GM12878 (cell line): ENCODE measurements at regions not wholly inside any gene's neighbourhood (a gene's known extent, or its start where the extent isn't known, plus 50 kb on each side); places are given as distances from the start of the nearest gene placed in this dataset.

Experiments
- ATAC-seq: fragments of 200-7000 bp; cut with Tn5 transposase; 3 replicates; pipeline ENCODE4 v1.9.1; 2020; ENCODE audit warnings: mild to moderate bottlenecking, moderate library complexity
- BruUV-seq: library from RNA; stranded (reverse); fragments of 400-500 nt; replicated peaks from 2 replicates; lab custom pipeline; 2021; lab: Mats Ljungman, UMichigan
- CTCF ChIA-PET: fragments of 300-600 bp; sonication (Branson Sonifier 250); formaldehyde crosslinking; extraction: SDS; loops from one replicate; lab custom pipeline; 2021; ENCODE audit warnings: inconsistent platforms; lab: Yijun Ruan, JAX
- POLR2A ChIA-PET: fragments of 350-600 bp; formaldehyde crosslinking; extraction: SDS; loops from one replicate; lab custom pipeline; 2021; ENCODE audit warnings: inconsistent platforms; lab: Charles Lee
- RAD21 ChIA-PET: fragments of 300-600 bp; sonication (Branson Sonifier 250); formaldehyde crosslinking; loops from one replicate; lab custom pipeline; 2023; ENCODE audit warnings: antibody characterized with exemption; ENCODE audit not compliant: unreplicated experiment; lab: Charles Lee
- SMC1A ChIA-PET: fragments of 300-600 bp; sonication (Branson Sonifier 250); formaldehyde crosslinking; loops from one replicate; lab custom pipeline; 2023; ENCODE audit not compliant: unreplicated experiment, uncharacterized antibody; lab: Charles Lee
- DNase-seq: peaks from one replicate; pipeline ENCODE4 v3.0.0-alpha.2; 2011; ENCODE audit warnings: low read depth, low spot score
- FAIRE-seq: peaks from 3 replicates; lab custom pipeline; 2011; peaks lifted over from hg19 to GRCh38; lab: Jason Lieb, UNC
- H2AFZ ChIP-seq: 2 replicates; pipeline ENCODE4 v1.6.0; 2011; ENCODE audit warnings: low read depth, low read length, control low read depth; ENCODE audit not compliant: control insufficient read depth
- H3K27ac ChIP-seq: 2 replicates; pipeline ENCODE4 v1.5.1; 2011; ENCODE audit warnings: control low read depth; ENCODE audit not compliant: control insufficient read depth, insufficient read depth
- H3K27me3 ChIP-seq, 2 experiments: replicated peaks in 1 of 2; 2 replicates each; pipeline versions ENCODE4 v1.6.0 to v1.6.1; 2011; ENCODE audit warnings: low read length in 1 of 2; ENCODE audit not compliant: control insufficient read depth in 2 of 2, insufficient read depth in 2 of 2
- H3K36me3 ChIP-seq, 2 experiments: 2 replicates each; pipeline ENCODE4 v1.5.1; 2011; ENCODE audit warnings: low read length in 1 of 2; ENCODE audit not compliant: control insufficient read depth in 2 of 2, insufficient read depth in 2 of 2
- H3K4me1 ChIP-seq: 2 replicates; pipeline ENCODE4 v1.6.1; 2011; ENCODE audit warnings: mild to moderate bottlenecking, low read length, moderate library complexity, mixed read lengths; ENCODE audit not compliant: control insufficient read depth, insufficient read depth
- H3K4me2 ChIP-seq: 2 replicates; pipeline ENCODE4 v1.6.0; 2011; ENCODE audit warnings: control low read depth; ENCODE audit not compliant: control insufficient read depth, insufficient read depth
- H3K4me3 ChIP-seq: fragments of 200-600 bp; sonication (generic); 2 replicates; pipeline ENCODE4 v1.5.1; 2016
- H3K79me2 ChIP-seq: 2 replicates; pipeline ENCODE4 v1.6.0; 2011; ENCODE audit warnings: low read length; ENCODE audit not compliant: control insufficient read depth, insufficient read depth
- H3K9ac ChIP-seq: 2 replicates; pipeline ENCODE4 v1.8.0; 2011; ENCODE audit warnings: low read length, control low read depth, mixed read lengths; ENCODE audit not compliant: control insufficient read depth, insufficient read depth
- H3K9me3 ChIP-seq: replicated peaks from 3 replicates; pipeline ENCODE4 v1.5.1; 2011; ENCODE audit warnings: mild to moderate bottlenecking, low read length; ENCODE audit not compliant: control insufficient read depth, insufficient read depth
- H4K20me1 ChIP-seq: 2 replicates; pipeline ENCODE4 v1.6.0; 2011; ENCODE audit not compliant: control insufficient read depth, insufficient read depth
- CHD2 ChIP-seq: IDR thresholded peaks from 2 replicates; pipeline ENCODE4 v1.6.1; 2011; ENCODE audit warnings: low read depth, low read length, improper control_type of control experiment, borderline replicate concordance
- EP300 ChIP-seq, 2 experiments: fragments of 150-350 bp in 1 of 2; IDR thresholded peaks; 2 replicates each; pipeline ENCODE4 v1.6.1; 2011 to 2012; ENCODE audit warnings: low read depth in 2 of 2, low read length in 2 of 2, borderline replicate concordance in 1 of 2, improper control_type of control experiment in 1 of 2, inconsistent platforms in 1 of 2; ENCODE audit not compliant: control insufficient read depth in 1 of 2
- FOXM1 ChIP-seq: IDR thresholded peaks from 2 replicates; pipeline ENCODE4 v1.6.1; 2012; ENCODE audit warnings: low read depth, mild to moderate bottlenecking, inconsistent platforms, low read length, moderate library complexity
- POLR2AphosphoS2 ChIP-seq: IDR thresholded peaks from 2 replicates; pipeline ENCODE4 v1.6.1; 2011; ENCODE audit warnings: low read depth, mild to moderate bottlenecking, low read length, improper control_type of control experiment, moderate library complexity
- POLR2AphosphoS5 ChIP-seq: IDR thresholded peaks from 2 replicates; pipeline ENCODE4 v1.6.1; 2011; ENCODE audit warnings: mild to moderate bottlenecking, low read length, inconsistent platforms
- POU2F2 ChIP-seq: IDR thresholded peaks from 3 replicates; pipeline ENCODE4 v1.6.1; 2011; ENCODE audit warnings: low read depth, mild to moderate bottlenecking, low read length, borderline replicate concordance
- TCF7 ChIP-seq: IDR thresholded peaks from 2 replicates; pipeline ENCODE4 v1.6.1; 2014; ENCODE audit warnings: antibody characterized with exemption, borderline replicate concordance
- ZBTB11 ChIP-seq: fragments of 450-650 bp; formaldehyde crosslinking; IDR thresholded peaks from 2 replicates; pipeline ENCODE4 v1.5.0; 2022; ENCODE audit warnings: mild to moderate bottlenecking, missing genetic modification characterization
- ZBTB33 ChIP-seq: fragments of 450-650 bp; IDR thresholded peaks from 2 replicates; pipeline ENCODE4 v1.6.1; 2017; ENCODE audit warnings: mild to moderate bottlenecking
- WGBS: methylation state at CpG from one replicate; pipeline ENCODE4 v1.1.6; 2016; ENCODE audit warnings: low lambda C conversion rate; ENCODE audit not compliant: insufficient replicate concordance, insufficient coverage; ENCODE audit errors: missing lambda C conversion rate; 5-methylcytosine and 5-hydroxymethylcytosine counted together
- in situ Hi-C: fragments of 300-500 bp; cut with MboI; formaldehyde crosslinking; loops from 9 replicates; pipeline ENCODE4 v1.14.3; 2018; ENCODE audit warnings: mixed read lengths
- intact Hi-C: fragments of 100-400 bp; cut with micrococcal nuclease; formaldehyde crosslinking; loops from one replicate; pipeline ENCODE4 v1.14.2; 2022; ENCODE audit not compliant: unreplicated experiment

GRCh38 chr6:74113901-74114300, 417.9 kb downstream of the CD109 start:
- RAD21 ChIA-PET: no interaction called here
- H3K79me2 ChIP-seq: no peaks in the 10 kb centered on the region

More at GRCh38 chr6:74113901-74114300, 417.9 kb downstream of the CD109 start:
- no peak for TF ChIP-seq ZBTB11
- TF ChIP-seq TCF7: no peak
- no peak for TF ChIP-seq POLR2AphosphoS5
- no peak for TF ChIP-seq EP300 (IDR thresholded peaks at IDR 0.05; ENCODE audit: borderline replicate concordance in 1 of 2, control insufficient read depth in 1 of 2, low read depth in 2 of 2, low read length in 2 of 2)
- TF ChIP-seq ZBTB33: no peak
- no peak for TF ChIP-seq POU2F2
- TF ChIP-seq CHD2: no peak
- no peak for TF ChIP-seq FOXM1
- TF ChIP-seq POLR2AphosphoS2: no peak
- Histone ChIP-seq H3K27ac (no peak overlapping the region), H3K9ac (no peak overlapping the region), H2AFZ (no peak overlapping the region), H3K27me3 (no peaks in the 10 kb centered on the region), H3K9me3 (no peaks in the 10 kb centered on the region), H3K36me3 (no peaks in the 10 kb centered on the region), H3K4me1 (no peaks in the 10 kb centered on the region), H3K4me2 (no peak overlapping the region), H3K4me3 (no peak overlapping the region), H4K20me1 (no peaks in the 10 kb centered on the region)
- intact Hi-C loops: no loop called here
- ChIA-PET CTCF (interaction anchor here (1.3 kb wide), 1 partner anchor 23 kb away, joined by 3 read pairs; no protein-coding TSS in a partner anchor), SMC1A (no interaction called here), POLR2A (no interaction called here)
- no peak for FAIRE-seq
- no peak for ATAC-seq
- no peak for DNase-seq
- no TSS peak for BruUV-seq
- WGBS: 17% methylated on average over 2 of the region's 2 CpGs
- in situ Hi-C loops: no loop called here
